ENCODE measurements at regions not wholly inside any gene's neighbourhood (a gene's known extent, or its start where the extent isn't known, plus 50 kb on each side); places are given as distances from the start of the nearest gene placed in this dataset.

GRCh38 chrX:44698357-44698756 lies 145.5 kb upstream of the DUSP21 start:
- H3K36me3 ChIP-seq (replicated peaks; ENCODE audit: insufficient read depth, low read length): no peaks in the 10 kb centered on the region
- no peaks in the 10 kb centered on the region for H3K4me1 ChIP-seq (ENCODE audit: low read length)
- no peaks in the 10 kb centered on the region for H4K20me1 ChIP-seq (ENCODE audit: insufficient read depth, low read length)
- H3K79me2 ChIP-seq (ENCODE audit: low read length): no peaks in the 10 kb centered on the region
- no peaks in the 10 kb centered on the region for H3F3A ChIP-seq (ENCODE audit: insufficient read depth, low read length)
- TF ChIP-seq CTCF (IDR thresholded peaks at IDR 0.05; ENCODE audit: low read length) (no peak), EZH2phosphoT487 (IDR thresholded peaks at IDR 0.05; ENCODE audit: low read length) (no peak)
- DNase-seq: no peak
- no peaks in the 10 kb centered on the region for H3K27me3 ChIP-seq (replicated peaks; ENCODE audit: insufficient read depth, low read length)
- no peaks in the 10 kb centered on the region for H3K9me2 ChIP-seq (replicated peaks; ENCODE audit: insufficient read depth, low read length)
- no peak overlapping the region for H3K4me3 ChIP-seq (ENCODE audit: low read length)
- no peak overlapping the region for H2AFZ ChIP-seq (ENCODE audit: low read length)
- H3K27ac ChIP-seq (ENCODE audit: low read length): no peak overlapping the region
- H3K4me2 ChIP-seq (ENCODE audit: low read depth, low read length): no peak overlapping the region
- H3K9me3 ChIP-seq (replicated peaks; ENCODE audit: insufficient read depth, low read length): no peaks in the 10 kb centered on the region
- H3K9ac ChIP-seq (ENCODE audit: low read length): no peak overlapping the region

- Histone ChIP-seq H4K20me1 (ENCODE audit: insufficient read depth, low read length) (no peaks in the 10 kb centered on the region), H3K36me3 (replicated peaks; ENCODE audit: insufficient read depth, low read length) (no peaks in the 10 kb centered on the region), H3K9ac (ENCODE audit: low read length) (no peak overlapping the region), H3K4me2 (ENCODE audit: low read depth, low read length) (no peak overlapping the region), H3K4me3 (ENCODE audit: low read length) (no peak overlapping the region), H3K27ac (ENCODE audit: low read length) (no peak overlapping the region), H3K27me3 (replicated peaks; ENCODE audit: insufficient read depth, low read length) (no peaks in the 10 kb centered on the region), H3F3A (ENCODE audit: insufficient read depth, low read length) (no peaks in the 10 kb centered on the region), H3K4me1 (ENCODE audit: low read length) (no peaks in the 10 kb centered on the region), H2AFZ (ENCODE audit: low read length) (no peak overlapping the region), H3K9me2 (replicated peaks; ENCODE audit: insufficient read depth, low read length) (no peaks in the 10 kb centered on the region), H3K79me2 (ENCODE audit: low read length) (no peaks in the 10 kb centered on the region), H3K9me3 (replicated peaks; ENCODE audit: insufficient read depth, low read length) (no peaks in the 10 kb centered on the region)
- TF ChIP-seq CTCF (IDR thresholded peaks at IDR 0.05; ENCODE audit: low read length) (no peak), EZH2phosphoT487 (IDR thresholded peaks at IDR 0.05; ENCODE audit: low read length) (no peak), EZH2 (optimal IDR thresholded peaks at IDR 0.05; ENCODE audit: low read depth, low read length) (no peak)
- no peak for DNase-seq
Observed at GRCh38 chrX:44693255-44693654, 150.6 kb upstream of the DUSP21 start.

GRCh38 chrX:44690129-44690528 lies 147.5 kb upstream of the FUNDC1 start:
- Histone ChIP-seq H3K4me1 (ENCODE audit: low read length) (no peaks in the 10 kb centered on the region), H3K4me2 (ENCODE audit: low read depth, low read length) (no peak overlapping the region), H3K4me3 (ENCODE audit: low read length) (no peak overlapping the region), H3K9ac (ENCODE audit: low read length) (no peak overlapping the region), H4K20me1 (ENCODE audit: insufficient read depth, low read length) (no peaks in the 10 kb centered on the region), H3K79me2 (ENCODE audit: low read length) (no peaks in the 10 kb centered on the region), H3K9me3 (replicated peaks; ENCODE audit: insufficient read depth, low read length) (no peaks in the 10 kb centered on the region), H3K36me3 (replicated peaks; ENCODE audit: insufficient read depth, low read length) (no peaks in the 10 kb centered on the region), H3K27me3 (replicated peaks; ENCODE audit: insufficient read depth, low read length) (no peaks in the 10 kb centered on the region), H2AFZ (ENCODE audit: low read length) (no peak overlapping the region), H3K27ac (ENCODE audit: low read length) (no peak overlapping the region), H3K9me2 (replicated peaks; ENCODE audit: insufficient read depth, low read length) (no peaks in the 10 kb centered on the region), H3F3A (ENCODE audit: insufficient read depth, low read length) (no peaks in the 10 kb centered on the region)
- TF ChIP-seq EZH2 (optimal IDR thresholded peaks at IDR 0.05; ENCODE audit: low read depth, low read length) (no peak), CTCF (IDR thresholded peaks at IDR 0.05; ENCODE audit: low read length) (no peak), EZH2phosphoT487 (IDR thresholded peaks at IDR 0.05; ENCODE audit: low read length) (no peak)
- no peak for DNase-seq
